Activated T-cell treated with anti-CD3 and anti-CD28 coated beads for 1 hour (primary cell): ENCODE measurements at regions not wholly inside any gene's neighbourhood (a gene's known extent, or its start where the extent isn't known, plus 50 kb on each side); places are given as distances from the start of the nearest gene placed in this dataset.

Experiments used
- DNase-seq: peaks from one replicate; pipeline ENCODE4 v3.0.0-alpha.2; 2020; ENCODE audit warnings: low read depth

GRCh38 chr3:194265996-194266964 is 84.8 kb downstream of the CPN2 start:
- DNase-seq = no peak

- no peak for DNase-seq
Observed at GRCh38 chr3:194267744-194268653, 83.1 kb downstream of the CPN2 start.

GRCh38 chr3:194268654-194269512 is 82.2 kb downstream of the CPN2 start:
- DNase-seq = no peak

- DNase-seq = no peak
Observed at GRCh38 chr3:194269610-194270145, 81.5 kb downstream of the CPN2 start.

GRCh38 chr3:194270627-194271459 is 80.3 kb downstream of the CPN2 start:
- DNase-seq = no peak

- DNase-seq = no peak
Observed at GRCh38 chr3:194271460-194272035, 79.6 kb downstream of the CPN2 start.

- DNase-seq = no peak
Observed at GRCh38 chr3:194272221-194272620, 78.9 kb downstream of the CPN2 start.

- no peak for DNase-seq
Observed at GRCh38 chr3:194272861-194273742, 78.0 kb downstream of the CPN2 start.

- DNase-seq = no peak
Observed at GRCh38 chr3:194273743-194274310, 77.3 kb downstream of the CPN2 start.

- no peak for DNase-seq
Observed at GRCh38 chr3:194274424-194275085, 76.6 kb downstream of the CPN2 start.

- no peak for DNase-seq
Observed at GRCh38 chr3:194275291-194275690, 75.8 kb downstream of the CPN2 start.

- DNase-seq = no peak
Observed at GRCh38 chr3:194275721-194276120, 75.4 kb downstream of the CPN2 start.

GRCh38 chr3:194276768-194277103 is 74.4 kb downstream of the CPN2 start:
- no peak for DNase-seq

GRCh38 chr3:194277104-194277785 is 73.9 kb downstream of the CPN2 start:
- DNase-seq = no peak

- DNase-seq = no peak
Observed at GRCh38 chr3:194277786-194278130, 73.4 kb downstream of the CPN2 start.

- no peak for DNase-seq
Observed at GRCh38 chr3:194278186-194278845, 72.8 kb downstream of the CPN2 start.

- DNase-seq = no peak
Observed at GRCh38 chr3:194279101-194279500, 72.0 kb downstream of the CPN2 start.
